WI38 (cell line): ENCODE measurements at regions not wholly inside any gene's neighbourhood (a gene's known extent, or its start where the extent isn't known, plus 50 kb on each side); places are given as distances from the start of the nearest gene placed in this dataset.
"Not testable (repeated sequence)": the region's sequence is repeated elsewhere in the genome, so short reads cannot be mapped to it uniquely, and the experiment has no call there.

Source experiments
- H3K4me3 ChIP-seq: 2 replicates; pipeline ENCODE4 v1.5.1; 2011; ENCODE audit warnings: low read depth, mild to moderate bottlenecking, control low read depth, low read length
- CTCF ChIP-seq: IDR thresholded peaks from 2 replicates; pipeline ENCODE4 v1.5.1; 2012; ENCODE audit warnings: low read depth, mild to moderate bottlenecking, control low read depth, low read length

DNA sequence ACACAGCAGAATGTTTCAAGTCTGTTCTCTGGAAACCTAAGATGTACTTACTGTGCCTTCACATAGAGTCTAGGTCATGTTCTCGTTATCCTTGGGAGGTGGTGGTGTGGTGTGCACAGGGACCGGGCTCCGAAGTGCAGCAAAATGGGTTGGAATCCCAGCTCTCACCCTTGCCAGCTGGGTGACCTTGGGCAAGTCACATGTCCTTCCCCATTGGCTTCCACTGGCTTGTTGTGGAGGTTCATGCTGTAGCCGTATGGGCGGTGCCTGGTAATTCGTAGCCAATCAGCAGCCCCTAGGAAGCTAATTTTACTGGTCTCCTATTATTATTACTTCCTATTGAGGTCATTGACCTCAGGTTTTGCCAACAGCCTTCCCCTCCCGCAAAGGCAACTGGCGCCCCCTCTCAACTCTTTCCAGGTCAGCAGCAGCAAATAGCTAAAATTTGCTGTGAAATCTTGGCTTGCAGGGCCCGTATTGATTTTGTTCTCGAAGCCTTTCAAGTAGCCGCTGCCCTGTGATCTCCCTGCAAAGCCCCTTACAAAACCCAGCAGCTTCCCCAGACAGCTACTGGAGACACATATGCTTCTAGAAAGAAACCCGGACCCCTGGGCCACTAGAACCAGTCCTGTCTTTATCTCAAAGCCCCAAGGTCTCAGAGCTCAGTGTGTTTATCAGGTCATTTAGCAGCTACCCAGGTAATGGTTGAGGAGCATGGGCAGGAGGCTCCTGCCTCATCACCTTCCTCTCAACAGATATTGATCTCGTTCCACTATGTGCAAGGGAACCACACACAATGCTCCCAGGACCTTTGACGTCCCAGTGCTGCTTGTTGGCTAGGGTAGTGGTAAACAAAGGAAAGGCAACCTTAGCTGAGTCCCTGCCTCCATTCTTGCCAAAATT lies 66.5 kb upstream of the SLC1A4 start:
- H3K4me3 ChIP-seq: no peak overlapping the region
- TF ChIP-seq CTCF: no peak

DNA sequence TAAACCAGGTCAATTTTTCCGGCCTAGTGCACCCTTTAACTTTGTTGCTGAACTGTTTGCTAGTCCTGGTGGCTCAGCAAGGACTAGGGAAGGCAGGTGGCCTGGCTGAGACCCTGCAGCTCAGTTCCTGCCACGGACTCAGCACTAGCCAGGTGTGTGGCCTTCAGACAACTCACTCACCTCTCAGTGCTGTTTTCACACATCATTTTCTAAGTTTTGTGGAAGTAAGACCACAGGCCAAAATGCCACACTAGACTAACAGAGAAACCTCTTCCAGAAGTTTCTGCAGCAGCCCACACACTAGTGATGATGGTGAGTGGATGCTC lies 65.9 kb upstream of the SLC1A4 start:
- TF ChIP-seq CTCF: no peak

GRCh38 chr2:64924170-64924934 lies 64.8 kb upstream of the SLC1A4 start:
- H3K4me3 ChIP-seq: no peak overlapping the region
- TF ChIP-seq CTCF: no peak

More for the DNA sequence above, 65.9 kb upstream of the SLC1A4 start:
- no peak overlapping the region for H3K4me3 ChIP-seq

DNA sequence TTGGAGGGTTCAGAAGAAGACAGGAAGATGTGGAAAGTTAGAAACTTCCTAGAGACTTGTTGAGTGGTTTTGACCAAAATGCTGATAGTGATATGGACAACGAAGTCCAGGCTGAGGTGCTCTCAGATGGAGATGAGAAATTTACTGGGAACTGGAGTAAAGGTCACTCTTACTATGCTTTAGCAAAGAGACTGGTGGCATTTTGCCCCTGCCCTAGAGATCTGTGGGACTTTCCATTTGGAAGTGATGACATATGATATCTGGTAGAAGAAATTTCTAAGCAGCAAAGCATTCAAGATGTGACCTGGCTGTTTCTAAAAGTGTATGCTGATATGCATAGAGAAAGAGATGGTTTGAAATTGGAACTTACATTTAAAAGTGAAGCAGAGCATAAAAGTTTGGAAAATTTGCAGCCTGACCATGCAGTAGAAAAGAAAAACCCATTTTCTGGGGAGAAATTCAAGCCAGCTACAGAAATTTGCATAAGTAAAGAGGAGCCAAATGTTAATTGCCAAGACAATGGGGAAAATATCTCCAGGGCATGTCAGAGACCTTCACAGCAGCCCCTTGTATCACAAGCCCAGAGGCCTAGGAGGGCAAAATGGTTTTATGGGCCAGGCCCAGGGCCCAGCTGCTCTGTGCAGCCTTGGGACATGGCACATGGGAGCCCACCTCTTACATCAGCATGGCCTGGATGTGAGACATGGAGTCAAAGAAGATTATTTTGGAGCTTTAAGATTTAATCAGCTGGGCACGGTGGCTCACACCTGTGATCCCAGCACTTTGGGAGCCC lies 63.1 kb upstream of the SLC1A4 start:
- H3K4me3 ChIP-seq: not testable (repeated sequence)

DNA sequence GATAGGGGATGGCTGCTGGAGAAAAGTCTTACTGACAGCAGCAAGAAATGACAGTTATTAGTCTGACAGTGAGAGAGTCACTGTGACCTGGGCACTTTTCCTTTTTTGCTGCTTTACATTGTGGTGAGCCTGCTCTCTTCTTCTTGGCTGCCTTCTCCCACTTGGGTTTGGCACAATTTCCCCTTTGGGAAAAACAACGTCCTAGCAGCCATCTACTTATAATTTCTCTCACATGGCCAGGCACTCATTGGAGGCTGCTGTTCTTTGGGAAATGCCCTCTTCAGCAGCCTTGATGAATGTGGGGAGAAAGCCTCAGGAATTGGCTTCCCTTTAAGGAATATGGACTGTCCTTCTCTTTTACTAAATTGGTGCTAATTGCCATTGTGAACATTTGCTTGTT lies 60.4 kb upstream of the SLC1A4 start:
- no peak for TF ChIP-seq CTCF

GRCh38 chr2:64929333-64929732 lies 59.9 kb upstream of the SLC1A4 start:
- no peak overlapping the region for H3K4me3 ChIP-seq
- no peak for TF ChIP-seq CTCF

More for the DNA sequence above, 60.4 kb upstream of the SLC1A4 start:
- H3K4me3 ChIP-seq: no peak overlapping the region

DNA sequence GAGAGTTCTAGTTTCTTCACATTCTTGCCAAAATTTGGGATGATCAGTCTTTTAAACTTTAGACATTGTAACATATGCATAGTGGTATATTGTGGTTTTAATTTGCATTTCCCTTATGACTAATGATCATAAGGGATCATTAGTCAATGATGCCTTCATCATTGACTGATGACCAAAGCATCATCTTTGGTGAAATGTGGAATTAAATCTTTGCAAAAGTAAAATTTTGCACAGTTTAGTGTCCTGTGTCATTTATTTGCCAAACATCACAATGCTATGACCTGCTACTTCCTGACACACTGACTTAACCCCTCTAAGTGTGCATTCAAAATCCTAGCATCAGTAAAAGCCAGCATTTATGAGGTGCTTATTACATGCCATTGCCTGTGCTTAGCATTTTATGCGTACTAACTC lies 58.9 kb upstream of the SLC1A4 start:
- no peak for TF ChIP-seq CTCF

More for the DNA sequence above, 58.9 kb upstream of the SLC1A4 start:
- H3K4me3 ChIP-seq: no peak overlapping the region
